ENCODE measurements at regions not wholly inside any gene's neighbourhood (a gene's known extent, or its start where the extent isn't known, plus 50 kb on each side); places are given as distances from the start of the nearest gene placed in this dataset.

DNA sequence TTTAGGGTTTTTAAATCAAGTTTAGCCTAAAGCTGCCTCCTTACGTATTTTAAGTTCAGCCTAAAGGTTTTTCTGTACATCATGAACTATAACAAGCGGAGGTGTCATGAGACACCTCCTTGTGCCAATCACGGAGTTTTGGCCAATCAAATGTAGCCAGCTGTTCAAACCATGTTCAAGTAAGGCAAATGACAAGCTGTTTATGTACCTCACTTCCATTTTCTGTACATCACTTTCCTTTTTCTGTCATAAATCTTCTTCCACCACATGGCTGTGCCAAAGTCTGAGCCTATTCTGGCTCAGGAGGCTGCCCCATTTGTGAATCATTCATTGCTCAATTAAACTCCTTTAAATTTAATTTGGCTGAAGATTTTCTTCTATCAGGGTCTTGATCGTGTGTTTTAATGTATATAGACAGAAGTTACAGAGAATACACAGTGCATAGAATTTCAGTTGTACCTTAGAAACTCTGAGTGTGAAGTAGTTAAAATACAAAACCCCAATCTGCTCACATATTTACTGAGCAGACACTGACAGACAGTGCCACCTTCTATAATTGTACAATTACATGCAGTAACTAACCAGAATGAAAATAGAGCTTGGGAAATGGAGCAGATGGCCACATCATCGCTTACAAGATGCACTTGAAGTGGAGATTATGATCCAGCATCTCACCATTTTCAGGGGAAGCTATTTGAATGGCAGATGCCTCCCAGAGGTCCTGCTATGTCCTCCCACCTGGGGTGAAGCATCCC is 76.9 kb upstream of the LANCL2 start:
- no peak overlapping the region for H2BK5ac ChIP-seq (ENCODE audit: low read depth, low read length, poor library complexity, severe bottlenecking)
- no TSS peak for BruUV-seq (replicated peaks)
- H3K4me2 ChIP-seq (ENCODE audit: low read depth, low read length), result no peak overlapping the region
- H3K9me3 ChIP-seq (ENCODE audit: control insufficient read depth, insufficient read depth, low read length), result no peaks in the 10 kb centered on the region
- H3K36me3 ChIP-seq (ENCODE audit: control insufficient read depth, insufficient read depth, low read length), result no peaks in the 10 kb centered on the region
- H3K9me1 ChIP-seq (ENCODE audit: insufficient read depth, low read length), result no peaks in the 10 kb centered on the region
- no peak overlapping the region for H3K9ac ChIP-seq (ENCODE audit: low read depth, low read length)
- no peak overlapping the region for H2BK120ac ChIP-seq (ENCODE audit: low read depth, low read length)
- no peak overlapping the region for H2BK20ac ChIP-seq (ENCODE audit: low read depth, low read length)
- H2AFZ ChIP-seq (replicated peaks; ENCODE audit: low read length, poor library complexity), result no peak overlapping the region
- no peak overlapping the region for H2AK9ac ChIP-seq (replicated peaks; ENCODE audit: low read depth, low read length, poor library complexity)
- ATAC-seq (ENCODE audit: low read depth), result no peak
- H4K5ac ChIP-seq (ENCODE audit: low read depth, low read length), result no peak overlapping the region
- H3K27me3 ChIP-seq (ENCODE audit: control insufficient read depth, insufficient read depth, low read length), result peaks cover 31% of the 10 kb centered on the region
- TF ChIP-seq MAFK (IDR thresholded peaks at IDR 0.05; ENCODE audit: low read depth, low read length) (no peak), FOS (IDR thresholded peaks at IDR 0.05; ENCODE audit: low read depth, low read length) (no peak), RAD21 (IDR thresholded peaks at IDR 0.05; ENCODE audit: low read length) (0 out of 2 replicates have a peak, but pooled peaks have one; percentile 6), CEBPB (IDR thresholded peaks at IDR 0.05; ENCODE audit: low read depth, low read length) (no peak), BHLHE40 (IDR thresholded peaks at IDR 0.05; ENCODE audit: low read depth, low read length) (no peak)
- TF ChIP-seq, protein P1, sequence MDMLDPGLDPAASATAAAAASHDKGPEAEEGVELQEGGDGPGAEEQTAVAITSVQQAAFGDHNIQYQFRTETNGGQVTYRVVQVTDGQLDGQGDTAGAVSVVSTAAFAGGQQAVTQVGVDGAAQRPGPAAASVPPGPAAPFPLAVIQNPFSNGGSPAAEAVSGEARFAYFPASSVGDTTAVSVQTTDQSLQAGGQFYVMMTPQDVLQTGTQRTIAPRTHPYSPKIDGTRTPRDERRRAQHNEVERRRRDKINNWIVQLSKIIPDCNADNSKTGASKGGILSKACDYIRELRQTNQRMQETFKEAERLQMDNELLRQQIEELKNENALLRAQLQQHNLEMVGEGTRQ (IDR thresholded peaks at IDR 0.05; ENCODE audit: low read depth, low read length), result no peak
- H4K91ac ChIP-seq (ENCODE audit: insufficient read depth, low read depth, low read length), result no peak overlapping the region
- intact Hi-C loops (cut with micrococcal nuclease) (no loop called here), dilution Hi-C loops (cut with HindIII; ENCODE audit: low sequenced_read_pairs, unreplicated experiment) (no loop called here), in situ Hi-C loops (cut with MboI; ENCODE audit: low sequenced_read_pairs) (loop anchor here (25.0 kb wide), 2 partner anchors 674 to 799 kb away; partner anchors contain the start of genes MRPS17, NIPSNAP2 and PHKG1)
- H3K4me1 ChIP-seq (ENCODE audit: control insufficient read depth, insufficient read depth, low read length), result no peaks in the 10 kb centered on the region
- ChIA-PET POLR2A (ENCODE audit: unreplicated experiment) (no interaction called here), CTCF (interaction anchor here (0.6 to 1.3 kb wide), 2 partner anchors 9 to 28 kb away, joined by 3 to 7 read pairs; no protein-coding TSS in a partner anchor)
- no peak overlapping the region for H2BK15ac ChIP-seq (ENCODE audit: low read depth, low read length)
- H3K27ac ChIP-seq (ENCODE audit: insufficient read depth, low read length), result no peak overlapping the region
- no peaks in the 10 kb centered on the region for H3K79me1 ChIP-seq (ENCODE audit: low read depth in 1 of 2, low read length in 2 of 2)
- H3K18ac ChIP-seq (ENCODE audit: low read depth, low read length), result no peak overlapping the region
- H3K4ac ChIP-seq (ENCODE audit: low read depth, low read length), result no peak overlapping the region
- no peaks in the 10 kb centered on the region for H4K20me1 ChIP-seq (ENCODE audit: insufficient read depth, low read length)
- no peak overlapping the region for H3K56ac ChIP-seq (ENCODE audit: extremely low read depth, insufficient read depth, low read length)
- no peak overlapping the region for H3K4me3 ChIP-seq (ENCODE audit: insufficient read depth, low read depth, low read length)
- 82% methylated on average over 2 of the region's 5 CpGs; no CpG with 5 or more reads in 1 of the 2 experiments for WGBS, 2 experiments (ENCODE audit: extremely low coverage in 2 of 2, insufficient read length in 1 of 2)
- H2AK5ac ChIP-seq (ENCODE audit: low read depth, low read length), result no peak overlapping the region
- DNase-seq, result no peak
- H3K23ac ChIP-seq (ENCODE audit: low read depth, low read length), result no peak overlapping the region
- no peak overlapping the region for H3K14ac ChIP-seq (replicated peaks; ENCODE audit: low read depth, low read length)
- no peak overlapping the region for H4K8ac ChIP-seq (ENCODE audit: low read depth in 2 of 2, low read length in 2 of 2)

Measured in IMR-90 (cell line).